ENCODE measurements at regions not wholly inside any gene's neighbourhood (a gene's known extent, or its start where the extent isn't known, plus 50 kb on each side); places are given as distances from the start of the nearest gene placed in this dataset.

DNA sequence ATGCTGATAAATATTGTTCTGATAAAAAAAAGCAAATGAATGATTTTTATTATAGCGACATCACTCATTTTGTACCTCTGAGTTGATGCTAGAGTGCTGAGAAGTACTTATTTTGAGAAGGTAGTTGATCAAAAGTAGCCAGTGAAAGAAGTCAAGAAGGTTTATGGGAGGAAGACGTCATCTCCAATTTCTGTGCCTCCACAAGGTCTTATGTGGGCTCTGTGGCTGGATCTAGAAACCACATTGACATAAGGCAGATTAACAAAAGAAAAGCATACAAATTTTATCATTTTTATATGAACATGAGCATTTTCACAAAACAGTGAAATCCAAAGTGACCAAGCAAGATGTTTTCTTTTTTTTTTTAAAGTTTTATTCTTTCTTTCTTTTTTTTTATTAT, 289.5 kb upstream of the FAR2 start:
- ATAC-seq (no peak), DNase-seq (no peak)
- no peaks in the 10 kb centered on the region for H3K27me3 ChIP-seq
- H3K9me3 ChIP-seq, result no peaks in the 10 kb centered on the region
- H3K4me1 ChIP-seq, result no peaks in the 10 kb centered on the region
- intact Hi-C loops (cut with DNase I), result no loop called here
- 53% methylated on average over 2 of the region's 2 CpGs for WGBS (ENCODE audit: insufficient coverage, low coverage, low lambda C conversion rate, missing lambda C conversion rate)
- TF ChIP-seq, protein P1, sequence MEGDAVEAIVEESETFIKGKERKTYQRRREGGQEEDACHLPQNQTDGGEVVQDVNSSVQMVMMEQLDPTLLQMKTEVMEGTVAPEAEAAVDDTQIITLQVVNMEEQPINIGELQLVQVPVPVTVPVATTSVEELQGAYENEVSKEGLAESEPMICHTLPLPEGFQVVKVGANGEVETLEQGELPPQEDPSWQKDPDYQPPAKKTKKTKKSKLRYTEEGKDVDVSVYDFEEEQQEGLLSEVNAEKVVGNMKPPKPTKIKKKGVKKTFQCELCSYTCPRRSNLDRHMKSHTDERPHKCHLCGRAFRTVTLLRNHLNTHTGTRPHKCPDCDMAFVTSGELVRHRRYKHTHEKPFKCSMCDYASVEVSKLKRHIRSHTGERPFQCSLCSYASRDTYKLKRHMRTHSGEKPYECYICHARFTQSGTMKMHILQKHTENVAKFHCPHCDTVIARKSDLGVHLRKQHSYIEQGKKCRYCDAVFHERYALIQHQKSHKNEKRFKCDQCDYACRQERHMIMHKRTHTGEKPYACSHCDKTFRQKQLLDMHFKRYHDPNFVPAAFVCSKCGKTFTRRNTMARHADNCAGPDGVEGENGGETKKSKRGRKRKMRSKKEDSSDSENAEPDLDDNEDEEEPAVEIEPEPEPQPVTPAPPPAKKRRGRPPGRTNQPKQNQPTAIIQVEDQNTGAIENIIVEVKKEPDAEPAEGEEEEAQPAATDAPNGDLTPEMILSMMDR (IDR thresholded peaks at IDR 0.05), result no peak
- no peak for TF ChIP-seq POLR2A (IDR thresholded peaks at IDR 0.05)
- H3K4me3 ChIP-seq, result no peak overlapping the region
- no peak overlapping the region for H3K27ac ChIP-seq
- no peaks in the 10 kb centered on the region for H3K36me3 ChIP-seq

DNA sequence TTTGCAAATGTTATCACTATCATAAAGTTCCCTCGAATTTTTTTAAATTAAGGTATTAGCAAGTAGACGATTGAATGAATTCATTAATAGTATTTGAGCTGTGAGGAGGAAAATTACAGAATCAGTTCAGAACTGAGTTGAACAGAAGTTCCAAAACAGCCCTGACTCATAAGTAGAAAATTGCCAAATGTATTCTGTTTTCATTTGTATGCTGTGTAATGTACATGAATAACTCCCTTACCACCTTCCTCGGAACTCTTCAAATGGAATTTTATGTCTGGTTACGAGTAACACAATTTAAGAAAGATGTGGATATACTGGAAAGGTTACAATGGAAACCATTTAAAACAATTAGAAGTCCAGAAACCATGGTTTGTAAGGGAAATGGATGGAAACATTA, 283.3 kb upstream of the FAR2 start:
- Histone ChIP-seq H3K4me1 (no peaks in the 10 kb centered on the region), H3K4me3 (no peak overlapping the region), H3K36me3 (no peaks in the 10 kb centered on the region), H3K9me3 (no peaks in the 10 kb centered on the region), H3K27ac (no peak overlapping the region), H3K27me3 (no peaks in the 10 kb centered on the region)
- TF ChIP-seq POLR2A (IDR thresholded peaks at IDR 0.05), result no peak
- TF ChIP-seq, protein P1 (IDR thresholded peaks at IDR 0.05), result no peak
- ATAC-seq (no peak), DNase-seq (no peak)
- intact Hi-C loops (cut with DNase I), result no loop called here
- WGBS (ENCODE audit: insufficient coverage, low coverage, low lambda C conversion rate, missing lambda C conversion rate), result 38% methylated on average over 4 of the region's 4 CpGs

DNA sequence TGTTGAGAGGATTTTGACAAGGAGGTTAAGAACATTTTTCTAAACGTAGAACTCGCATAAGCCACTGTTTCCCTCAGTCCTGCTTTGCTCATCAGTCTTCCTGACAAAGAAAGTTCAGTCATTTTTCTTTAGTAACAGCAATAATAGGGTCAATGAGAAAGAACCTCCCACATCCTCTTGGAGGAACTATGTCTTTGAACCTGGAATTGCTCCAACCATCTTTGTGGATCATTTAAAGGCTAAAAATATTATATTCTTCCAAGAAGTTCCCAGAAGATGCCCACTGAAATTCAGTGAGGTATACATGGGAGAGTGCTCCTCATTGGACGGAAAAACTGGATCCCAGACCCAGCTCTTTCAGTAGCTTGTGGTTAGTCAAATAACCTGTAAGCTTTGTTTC, 282.8 kb upstream of the FAR2 start:
- TF ChIP-seq POLR2A (IDR thresholded peaks at IDR 0.05), result no peak
- TF ChIP-seq, protein P1 (IDR thresholded peaks at IDR 0.05), result no peak
- no peak overlapping the region for H3K4me3 ChIP-seq
- H3K4me1 ChIP-seq, result no peaks in the 10 kb centered on the region
- ATAC-seq (no peak), DNase-seq (no peak)
- no peak overlapping the region for H3K27ac ChIP-seq
- 41% methylated on average over 3 of the region's 3 CpGs for WGBS (ENCODE audit: insufficient coverage, low coverage, low lambda C conversion rate, missing lambda C conversion rate)
- H3K36me3 ChIP-seq, result no peaks in the 10 kb centered on the region
- H3K9me3 ChIP-seq, result no peaks in the 10 kb centered on the region
- no peaks in the 10 kb centered on the region for H3K27me3 ChIP-seq
- intact Hi-C loops (cut with DNase I), result no loop called here

- H3K4me1 ChIP-seq, result no peaks in the 10 kb centered on the region
- ATAC-seq (no peak), DNase-seq (no peak)
- TF ChIP-seq, protein P1 (IDR thresholded peaks at IDR 0.05), result no peak
- TF ChIP-seq POLR2A (IDR thresholded peaks at IDR 0.05), result no peak
- H3K9me3 ChIP-seq, result no peaks in the 10 kb centered on the region
- H3K4me3 ChIP-seq, result no peak overlapping the region
- WGBS (ENCODE audit: insufficient coverage, low coverage, low lambda C conversion rate, missing lambda C conversion rate), result 63% methylated on average over 7 of the region's 7 CpGs
- H3K27ac ChIP-seq, result no peak overlapping the region
- H3K36me3 ChIP-seq, result no peaks in the 10 kb centered on the region
- intact Hi-C loops (cut with DNase I), result no loop called here
- H3K27me3 ChIP-seq, result no peaks in the 10 kb centered on the region
Measured at GRCh38 chr12:28866715-28867503, 282.2 kb upstream of the FAR2 start.

Data from right lobe of liver (tissue), 6 donors.